OCI-LY1 (cell line): ENCODE measurements at regions not wholly inside any gene's neighbourhood (a gene's known extent, or its start where the extent isn't known, plus 50 kb on each side); places are given as distances from the start of the nearest gene placed in this dataset.

Experiments used
- H2AFZ ChIP-seq: fragments of 200-600 bp; sonication (generic), shearing (Covaris generic); 2 replicates; pipeline ENCODE4 v1.6.0; 2014; ENCODE audit warnings: antibody characterized with exemption, mild to moderate bottlenecking, low read length
- H3F3A ChIP-seq: fragments of 200-600 bp; sonication (generic), shearing (Covaris generic); 2 replicates; pipeline ENCODE4 v1.6.0; 2014; ENCODE audit warnings: mild to moderate bottlenecking, antibody characterized with exemption, low read length, moderate library complexity; ENCODE audit not compliant: insufficient read depth
- H3K27ac ChIP-seq: fragments of 200-600 bp; sonication (generic); 2 replicates; pipeline ENCODE4 v1.5.1; 2014; ENCODE audit warnings: low read length, mixed run types, mild to moderate bottlenecking, low read depth; ENCODE audit not compliant: poor library complexity, severe bottlenecking
- H3K27me3 ChIP-seq: fragments of 200-600 bp; sonication (generic); 2 replicates; pipeline ENCODE4 v1.6.0; 2014; ENCODE audit warnings: antibody characterized with exemption, mild to moderate bottlenecking, low read length, moderate library complexity; ENCODE audit not compliant: insufficient read depth
- H3K36me3 ChIP-seq: fragments of 200-600 bp; sonication (generic); 2 replicates; pipeline ENCODE4 v1.6.1; 2014; ENCODE audit warnings: mild to moderate bottlenecking, antibody characterized with exemption, low read length, moderate library complexity, mixed read lengths; ENCODE audit not compliant: insufficient read depth
- H3K4me1 ChIP-seq: fragments of 200-600 bp; sonication (generic); 2 replicates; pipeline ENCODE4 v1.5.1; 2014; ENCODE audit warnings: mild to moderate bottlenecking, low read length, moderate library complexity; ENCODE audit not compliant: insufficient read depth, severe bottlenecking
- H3K4me2 ChIP-seq: fragments of 200-600 bp; sonication (generic), shearing (Covaris generic); 2 replicates; pipeline ENCODE4 v1.6.1; 2014; ENCODE audit warnings: low read length
- H3K4me3 ChIP-seq: fragments of 200-600 bp; sonication (generic); 2 replicates; pipeline ENCODE4 v1.5.1; 2014; ENCODE audit warnings: low read length, low read depth, mild to moderate bottlenecking, mixed read lengths; ENCODE audit not compliant: poor library complexity, severe bottlenecking
- H3K79me2 ChIP-seq: fragments of 200-600 bp; shearing (Covaris generic); 2 replicates; pipeline ENCODE4 v1.6.1; 2016; ENCODE audit warnings: mixed run types, low read length, mixed read lengths; ENCODE audit not compliant: insufficient read depth
- H3K9ac ChIP-seq: fragments of 200-600 bp; sonication (generic), shearing (Covaris generic); 2 replicates; pipeline ENCODE4 v1.6.1; 2014; ENCODE audit warnings: mild to moderate bottlenecking, low read length, mixed read lengths
- H3K9me2 ChIP-seq: fragments of 200-600 bp; sonication (generic), shearing (Covaris generic); 2 replicates; pipeline ENCODE4 v1.6.1; 2014; ENCODE audit warnings: low read depth, mild to moderate bottlenecking, low read length, mixed read lengths
- H3K9me3 ChIP-seq: fragments of 200-600 bp; shearing (Covaris generic); 2 replicates; pipeline ENCODE4 v1.6.1; 2014; ENCODE audit warnings: low read length, mixed read lengths
- H4K20me1 ChIP-seq: fragments of 200-600 bp; sonication (generic), shearing (Covaris generic); 2 replicates; pipeline ENCODE4 v1.6.0; 2016; ENCODE audit warnings: mild to moderate bottlenecking, low read length; ENCODE audit not compliant: insufficient read depth
- EZH2 ChIP-seq: fragments of 200-600 bp; sonication (generic), shearing (Covaris generic); IDR thresholded peaks from 2 replicates; pipeline ENCODE4 v1.8.0; 2017; ENCODE audit warnings: borderline replicate concordance, mixed run types, mild to moderate bottlenecking, antibody characterized with exemption, low read length, moderate library complexity, mixed read lengths
- TF ChIP-seq, protein P1 (sequence below): fragments of 200-600 bp; sonication (generic), shearing (Covaris generic); IDR thresholded peaks from 2 replicates; pipeline ENCODE4 v1.5.1; 2017; ENCODE audit warnings: mild to moderate bottlenecking, antibody characterized with exemption, low read length, moderate library complexity, mixed read lengths

DNA sequence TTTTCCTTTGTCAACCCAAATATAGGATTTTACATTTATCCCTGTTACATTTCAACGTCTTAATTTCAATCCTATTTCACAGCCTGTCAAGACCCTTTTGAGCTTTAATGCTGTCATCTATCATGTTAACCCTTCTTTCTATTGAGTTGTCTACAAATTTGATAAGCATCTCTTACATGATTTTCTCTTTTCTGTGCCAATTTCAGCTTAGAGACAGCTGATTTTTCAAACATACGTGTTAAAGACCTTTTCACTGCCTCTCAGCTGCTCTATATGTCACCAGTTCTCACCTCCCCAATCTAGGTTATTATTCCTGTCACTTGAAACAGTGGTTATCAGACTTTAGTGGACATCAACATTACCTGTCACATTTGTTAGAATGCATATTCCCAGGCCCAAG lies 181.3 kb downstream of the GXYLT1 start:
- no peaks in the 10 kb centered on the region for H3K79me2 ChIP-seq
- H3K9me3 ChIP-seq: no peaks in the 10 kb centered on the region
- no peak overlapping the region for H3K27ac ChIP-seq
- no peaks in the 10 kb centered on the region for H4K20me1 ChIP-seq
- H3K27me3 ChIP-seq: 0 out of 2 replicates have a peak, but pooled peaks cover 4% of the 10 kb centered on the region
- no peak overlapping the region for H3K9ac ChIP-seq
- no peak overlapping the region for H3K4me2 ChIP-seq
- H2AFZ ChIP-seq: no peak overlapping the region
- TF ChIP-seq, protein P1, sequence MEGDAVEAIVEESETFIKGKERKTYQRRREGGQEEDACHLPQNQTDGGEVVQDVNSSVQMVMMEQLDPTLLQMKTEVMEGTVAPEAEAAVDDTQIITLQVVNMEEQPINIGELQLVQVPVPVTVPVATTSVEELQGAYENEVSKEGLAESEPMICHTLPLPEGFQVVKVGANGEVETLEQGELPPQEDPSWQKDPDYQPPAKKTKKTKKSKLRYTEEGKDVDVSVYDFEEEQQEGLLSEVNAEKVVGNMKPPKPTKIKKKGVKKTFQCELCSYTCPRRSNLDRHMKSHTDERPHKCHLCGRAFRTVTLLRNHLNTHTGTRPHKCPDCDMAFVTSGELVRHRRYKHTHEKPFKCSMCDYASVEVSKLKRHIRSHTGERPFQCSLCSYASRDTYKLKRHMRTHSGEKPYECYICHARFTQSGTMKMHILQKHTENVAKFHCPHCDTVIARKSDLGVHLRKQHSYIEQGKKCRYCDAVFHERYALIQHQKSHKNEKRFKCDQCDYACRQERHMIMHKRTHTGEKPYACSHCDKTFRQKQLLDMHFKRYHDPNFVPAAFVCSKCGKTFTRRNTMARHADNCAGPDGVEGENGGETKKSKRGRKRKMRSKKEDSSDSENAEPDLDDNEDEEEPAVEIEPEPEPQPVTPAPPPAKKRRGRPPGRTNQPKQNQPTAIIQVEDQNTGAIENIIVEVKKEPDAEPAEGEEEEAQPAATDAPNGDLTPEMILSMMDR: no peak
- no peak for TF ChIP-seq EZH2
- no peaks in the 10 kb centered on the region for H3F3A ChIP-seq
- no peaks in the 10 kb centered on the region for H3K4me1 ChIP-seq
- H3K4me3 ChIP-seq: no peak overlapping the region
- no peaks in the 10 kb centered on the region for H3K36me3 ChIP-seq
- H3K9me2 ChIP-seq: no peaks in the 10 kb centered on the region

DNA sequence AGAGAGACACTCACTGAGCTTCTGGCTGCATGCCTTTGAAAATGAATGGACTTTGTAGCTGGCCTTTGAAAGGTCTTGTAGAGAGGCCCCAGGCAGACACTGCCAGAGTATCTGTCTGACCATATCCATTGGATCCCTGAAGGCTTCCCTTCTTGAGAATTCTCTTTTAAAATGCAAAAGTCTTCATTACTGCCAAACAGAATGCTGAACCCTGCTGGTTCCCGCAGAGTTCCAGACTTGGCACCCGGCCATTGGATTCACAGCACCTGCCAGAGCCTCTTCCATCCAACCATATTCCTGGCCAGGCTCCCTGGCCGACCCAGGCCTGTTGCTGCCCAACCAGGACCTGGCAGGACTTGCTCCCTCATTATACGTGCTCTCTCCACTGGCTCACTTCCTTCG lies 182.5 kb downstream of the GXYLT1 start:
- no peak overlapping the region for H3K27ac ChIP-seq
- H3K9me3 ChIP-seq: no peaks in the 10 kb centered on the region
- no peaks in the 10 kb centered on the region for H3K4me1 ChIP-seq
- no peaks in the 10 kb centered on the region for H3K36me3 ChIP-seq
- no peaks in the 10 kb centered on the region for H3K79me2 ChIP-seq
- H3F3A ChIP-seq: no peaks in the 10 kb centered on the region
- no peak overlapping the region for H3K4me2 ChIP-seq
- H4K20me1 ChIP-seq: no peaks in the 10 kb centered on the region
- H3K27me3 ChIP-seq: 0 out of 2 replicates have a peak, but pooled peaks cover 4% of the 10 kb centered on the region
- H2AFZ ChIP-seq: no peak overlapping the region
- no peaks in the 10 kb centered on the region for H3K9me2 ChIP-seq
- H3K9ac ChIP-seq: no peak overlapping the region
- H3K4me3 ChIP-seq: no peak overlapping the region
- TF ChIP-seq, protein P1: no peak
- no peak for TF ChIP-seq EZH2

GRCh38 chr12:41959271-41959670 lies 185.4 kb downstream of the GXYLT1 start:
- Histone ChIP-seq H4K20me1 (no peaks in the 10 kb centered on the region), H3K9me2 (no peaks in the 10 kb centered on the region), H3F3A (no peaks in the 10 kb centered on the region), H3K4me2 (no peak overlapping the region), H3K4me3 (no peak overlapping the region), H3K27ac (no peak overlapping the region), H3K4me1 (no peaks in the 10 kb centered on the region), H2AFZ (no peak overlapping the region), H3K9me3 (no peaks in the 10 kb centered on the region), H3K79me2 (no peaks in the 10 kb centered on the region), H3K9ac (no peak overlapping the region), H3K36me3 (no peaks in the 10 kb centered on the region), H3K27me3 (0 out of 2 replicates have a peak, but pooled peaks cover 4% of the 10 kb centered on the region)
- TF ChIP-seq, protein P1: no peak
- no peak for TF ChIP-seq EZH2
